GM12892 (cell line): ENCODE measurements at regions not wholly inside any gene's neighbourhood (a gene's known extent, or its start where the extent isn't known, plus 50 kb on each side); places are given as distances from the start of the nearest gene placed in this dataset.

ENCODE experiments used
- POLR2A ChIP-seq: IDR thresholded peaks from 2 replicates; pipeline ENCODE4 v1.6.1; 2011; ENCODE audit warnings: low read depth, low read length, control low read depth
- POLR2AphosphoS5 ChIP-seq: IDR thresholded peaks from 2 replicates; pipeline ENCODE4 v1.6.1; 2011; ENCODE audit warnings: low read depth, low read length, control low read depth
- TAF1 ChIP-seq: IDR thresholded peaks from 2 replicates; pipeline ENCODE4 v1.6.1; 2011; ENCODE audit warnings: low read depth, mild to moderate bottlenecking, control low read depth, low read length, borderline replicate concordance

DNA sequence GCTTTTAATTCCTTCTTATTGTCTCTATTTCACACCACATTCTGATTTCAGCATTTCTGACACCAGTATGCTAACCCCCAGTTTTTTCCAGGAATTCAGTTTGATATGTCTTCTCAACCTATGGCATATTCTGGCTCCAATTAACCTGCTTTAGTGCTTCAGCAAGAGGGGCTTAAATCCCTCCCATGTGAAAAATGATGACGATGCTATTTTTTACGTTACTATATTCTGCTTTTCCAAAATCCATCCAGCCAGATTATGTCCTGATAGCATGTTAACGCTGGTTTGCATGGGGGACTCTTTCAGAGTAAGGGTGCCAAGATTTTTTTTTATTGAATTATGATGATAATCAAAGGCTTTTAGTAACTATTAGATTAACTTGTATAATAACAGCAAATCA lies 163.3 kb upstream of the ADAMTS5 start:
- TF ChIP-seq TAF1 = no peak
- no peak for TF ChIP-seq POLR2A
- no peak for TF ChIP-seq POLR2AphosphoS5
